Ovary (tissue), 7 donors: ENCODE measurements at regions not wholly inside any gene's neighbourhood (a gene's known extent, or its start where the extent isn't known, plus 50 kb on each side); places are given as distances from the start of the nearest gene placed in this dataset.

ENCODE experiments used
- DNase-seq, 5 donors: peaks; one replicate each; pipeline ENCODE4 v3.0.0-alpha.2; 2019 to 2020
- H3K27ac ChIP-seq, 2 donors: fragments of 200-600 bp; one replicate each; pipeline versions ENCODE4 v1.5.1 to v1.8.0; 2019 to 2022
- H3K27me3 ChIP-seq: fragments of 200-600 bp; one replicate; pipeline ENCODE4 v1.8.0; 2022
- H3K36me3 ChIP-seq: fragments of 200-600 bp; sonication (generic); one replicate; pipeline ENCODE4 v1.5.1; 2019
- H3K4me1 ChIP-seq: one replicate; pipeline ENCODE4 v1.8.1; 2013; ENCODE audit warnings: mild to moderate bottlenecking, moderate library complexity; ENCODE audit not compliant: insufficient read depth
- H3K4me3 ChIP-seq: fragments of 200-600 bp; sonication (generic); one replicate; pipeline ENCODE4 v1.5.1; 2017
- H3K9me3 ChIP-seq, 2 donors: fragments of 200-600 bp in 1 of 2; sonication (generic) in 1 of 2; one replicate each; pipeline versions ENCODE4 v1.5.1 to v1.8.1; 2013 to 2019; ENCODE audit warnings: mild to moderate bottlenecking in 1 of 2, moderate library complexity in 1 of 2
- EP300 ChIP-seq: sonication (generic); formaldehyde crosslinking; IDR thresholded peaks from one replicate; pipeline ENCODE4 v1.6.1; 2017; ENCODE audit warnings: antibody characterized with exemption
- POLR2A ChIP-seq: fragments of 450-650 bp; IDR thresholded peaks from one replicate; pipeline ENCODE4 v1.6.1; 2017; ENCODE audit warnings: antibody characterized with exemption, mild to moderate bottlenecking, moderate library complexity
- WGBS, 3 donors: extraction: QIAGEN DNeasy Blood & Tissue Kit in 1 of 3; methylation state at CpG; one replicate each; pipeline versions ENCODE4 v1.1.5 to v1.1.7; 2013 to 2017; 5-methylcytosine and 5-hydroxymethylcytosine counted together
- intact Hi-C, 4 donors: fragments of 100-400 bp; cut with DNase I; formaldehyde crosslinking; loops; one replicate each; pipeline versions ENCODE4 v1.11.0 to v1.15.1; 2022 to 2023
- TF ChIP-seq, protein P1 (sequence below), 3 donors: fragments of 450-650 bp in 2 of 3; fragments of 200-600 bp in 1 of 3; IDR thresholded peaks; one replicate each; pipeline versions ENCODE4 v1.5.1 to v1.8.0; 2016 to 2022; ENCODE audit warnings: antibody characterized with exemption in 3 of 3, mild to moderate bottlenecking in 1 of 3
- donor health status: DM: no; HTN: no; CAD: no; lungs with moderate emphysema.
- donor health status: DM: no; HTN: no; CAD: no.
- donor health status: Bipolar disorder and iron deficiency.
- donor health status: DM: no; HTN: no; CAD: no.
- donor health status: DM: yes; HTN: yes; CAD: no.

GRCh38 chr6:11329726-11330412 lies 97.4 kb upstream of the NEDD9 start:
- no peaks in the 10 kb centered on the region for H3K4me1 ChIP-seq
- no peaks in the 10 kb centered on the region for H3K36me3 ChIP-seq
- H3K27ac ChIP-seq: no peak overlapping the region
- 77 to 78% (median 77%) methylated on average over 10 of the region's 10 CpGs for WGBS, 3 donors
- H3K4me3 ChIP-seq: no peak overlapping the region
- no peak for TF ChIP-seq EP300
- no peak for TF ChIP-seq POLR2A
- TF ChIP-seq, protein P1, sequence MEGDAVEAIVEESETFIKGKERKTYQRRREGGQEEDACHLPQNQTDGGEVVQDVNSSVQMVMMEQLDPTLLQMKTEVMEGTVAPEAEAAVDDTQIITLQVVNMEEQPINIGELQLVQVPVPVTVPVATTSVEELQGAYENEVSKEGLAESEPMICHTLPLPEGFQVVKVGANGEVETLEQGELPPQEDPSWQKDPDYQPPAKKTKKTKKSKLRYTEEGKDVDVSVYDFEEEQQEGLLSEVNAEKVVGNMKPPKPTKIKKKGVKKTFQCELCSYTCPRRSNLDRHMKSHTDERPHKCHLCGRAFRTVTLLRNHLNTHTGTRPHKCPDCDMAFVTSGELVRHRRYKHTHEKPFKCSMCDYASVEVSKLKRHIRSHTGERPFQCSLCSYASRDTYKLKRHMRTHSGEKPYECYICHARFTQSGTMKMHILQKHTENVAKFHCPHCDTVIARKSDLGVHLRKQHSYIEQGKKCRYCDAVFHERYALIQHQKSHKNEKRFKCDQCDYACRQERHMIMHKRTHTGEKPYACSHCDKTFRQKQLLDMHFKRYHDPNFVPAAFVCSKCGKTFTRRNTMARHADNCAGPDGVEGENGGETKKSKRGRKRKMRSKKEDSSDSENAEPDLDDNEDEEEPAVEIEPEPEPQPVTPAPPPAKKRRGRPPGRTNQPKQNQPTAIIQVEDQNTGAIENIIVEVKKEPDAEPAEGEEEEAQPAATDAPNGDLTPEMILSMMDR (IDR thresholded peaks at IDR 0.05): no peak
- intact Hi-C loops: loop anchor here in 1 of 4 donors (2.0 kb wide), 1 partner anchor 157 kb away; no protein-coding TSS in a partner anchor
- no peaks in the 10 kb centered on the region for H3K27me3 ChIP-seq
- no peak for DNase-seq
- H3K9me3 ChIP-seq: no peaks in the 10 kb centered on the region

DNA sequence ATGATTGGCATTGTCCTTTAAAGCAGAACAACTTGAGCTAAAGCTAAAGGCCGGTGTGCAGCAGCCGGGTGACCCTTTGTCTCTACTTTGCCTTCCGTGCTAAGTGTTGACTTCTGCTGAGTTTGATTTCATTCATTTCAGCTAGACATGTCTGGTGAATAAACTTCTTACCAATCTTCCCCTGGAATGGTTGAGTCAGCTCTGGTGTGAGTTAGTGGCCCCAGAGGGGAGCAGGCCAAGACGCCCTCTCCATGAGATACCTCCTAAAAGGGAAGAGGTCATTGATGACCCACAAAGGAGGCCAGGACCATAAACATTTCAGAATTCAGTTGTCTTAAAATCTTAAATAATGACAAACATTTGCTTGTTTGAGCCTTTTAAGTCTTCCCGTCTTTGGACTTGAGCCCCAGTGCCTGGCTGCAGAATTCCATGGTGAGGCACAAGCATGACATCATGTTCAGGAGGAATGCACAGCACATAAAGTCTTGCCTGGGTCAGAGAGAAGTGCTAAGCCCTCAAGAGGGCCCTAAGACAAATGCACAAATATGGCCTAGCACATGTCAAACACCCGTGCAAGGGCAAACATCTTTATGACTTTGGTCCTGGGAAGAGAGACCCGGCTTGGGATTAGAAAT lies 96.3 kb upstream of the NEDD9 start:
- Histone ChIP-seq H3K4me1 (no peaks in the 10 kb centered on the region), H3K36me3 (no peaks in the 10 kb centered on the region), H3K27me3 (no peaks in the 10 kb centered on the region), H3K9me3 (no peaks in the 10 kb centered on the region), H3K27ac (no peak overlapping the region), H3K4me3 (no peak overlapping the region)
- WGBS, 3 donors: 70 to 95% (median 91%) methylated on average over 7 of the region's 7 CpGs
- intact Hi-C loops: loop anchor here in 1 of 4 donors (2.0 kb wide), 1 partner anchor 158 kb away; no protein-coding TSS in a partner anchor
- TF ChIP-seq, protein P1 (IDR thresholded peaks at IDR 0.05): no peak
- TF ChIP-seq POLR2A: no peak
- no peak for TF ChIP-seq EP300
- no peak for DNase-seq

DNA sequence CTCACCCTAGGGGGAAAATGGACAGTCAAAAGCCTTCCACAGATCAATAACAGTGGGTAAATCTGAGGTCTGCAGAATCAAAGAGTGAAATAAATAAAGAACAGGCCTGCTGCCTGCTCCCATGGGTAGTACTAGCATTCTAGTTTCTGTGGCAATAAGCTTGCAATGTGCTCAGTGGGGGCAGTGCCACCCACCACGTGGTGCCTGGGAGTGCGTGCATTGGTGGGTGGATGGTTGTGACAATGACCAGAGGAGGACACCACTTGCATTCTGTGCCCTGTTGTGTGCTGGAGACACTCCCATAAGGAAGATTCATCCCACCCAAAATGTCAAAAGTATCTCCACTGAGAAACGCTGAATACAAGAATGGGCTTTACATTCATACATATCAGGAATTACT lies 95.5 kb upstream of the NEDD9 start:
- Histone ChIP-seq H3K36me3 (no peaks in the 10 kb centered on the region), H3K27ac (no peak overlapping the region), H3K4me1 (no peaks in the 10 kb centered on the region), H3K4me3 (no peak overlapping the region), H3K9me3 (no peaks in the 10 kb centered on the region), H3K27me3 (no peaks in the 10 kb centered on the region)
- 85 to 91% (median 91%) methylated on average over 3 of the region's 3 CpGs for WGBS, 3 donors
- TF ChIP-seq, protein P1 (IDR thresholded peaks at IDR 0.05): no peak
- TF ChIP-seq POLR2A (no peak), EP300 (no peak)
- no peak for DNase-seq
- intact Hi-C loops: loop anchor here in 1 of 4 donors (2.0 kb wide), 1 partner anchor 159 kb away; no protein-coding TSS in a partner anchor

DNA sequence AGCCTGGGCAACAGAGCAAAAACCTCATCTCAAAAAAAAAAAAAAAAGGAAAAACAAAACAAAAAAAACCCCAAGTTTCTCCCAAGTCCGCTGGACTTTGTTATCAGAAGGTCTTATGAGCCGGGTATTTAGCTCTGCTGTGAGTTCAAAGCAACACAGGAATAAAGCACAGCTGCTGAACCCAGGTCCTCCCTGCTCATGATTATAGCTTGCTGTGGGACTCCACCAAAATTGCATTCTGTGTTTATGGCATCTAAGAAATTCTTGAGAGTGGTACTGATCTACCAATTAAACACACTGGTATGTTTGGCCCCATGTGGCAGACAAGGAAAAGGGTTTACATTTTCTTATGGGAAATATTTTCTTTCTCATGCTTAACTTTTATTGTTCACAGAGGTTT lies 93.6 kb upstream of the NEDD9 start:
- H3K9me3 ChIP-seq: no peaks in the 10 kb centered on the region
- TF ChIP-seq EP300 (no peak), POLR2A (no peak)
- TF ChIP-seq, protein P1 (IDR thresholded peaks at IDR 0.05): no peak
- no peaks in the 10 kb centered on the region for H3K4me1 ChIP-seq
- WGBS, 3 donors: 14 to 48% (median 18%) methylated on average over 2 of the region's 2 CpGs
- intact Hi-C loops: no loop called here
- H3K27ac ChIP-seq: no peak overlapping the region
- no peak for DNase-seq
- no peaks in the 10 kb centered on the region for H3K36me3 ChIP-seq
- no peak overlapping the region for H3K4me3 ChIP-seq
- H3K27me3 ChIP-seq: no peaks in the 10 kb centered on the region
